COLO829 (cell line): ENCODE measurements at regions not wholly inside any gene's neighbourhood (a gene's known extent, or its start where the extent isn't known, plus 50 kb on each side); places are given as distances from the start of the nearest gene placed in this dataset.

Source experiments
- DNase-seq: peaks from one replicate; pipeline ENCODE4 v3.0.0; 2012; ENCODE audit warnings: low spot score

- no peak for DNase-seq
Observed at GRCh38 chr15:35159170-35159569, 74.1 kb upstream of the NANOGP8 start.

GRCh38 chr15:35151782-35152181 is 66.7 kb upstream of the NANOGP8 start:
- DNase-seq, result no peak

GRCh38 chr15:35151381-35151780 is 66.3 kb upstream of the NANOGP8 start:
- DNase-seq, result no peak

GRCh38 chr15:35150361-35150760 is 65.3 kb upstream of the NANOGP8 start:
- DNase-seq, result no peak

- DNase-seq, result no peak
Observed at GRCh38 chr15:35145336-35145735, 60.2 kb upstream of the NANOGP8 start.

- no peak for DNase-seq
Observed at GRCh38 chr15:35142578-35142977, 57.5 kb upstream of the NANOGP8 start.

GRCh38 chr15:35141743-35142471 is 56.8 kb upstream of the NANOGP8 start:
- peak; percentile 15 for DNase-seq

GRCh38 chr15:35139822-35140221 is 54.7 kb upstream of the NANOGP8 start:
- DNase-seq, result no peak

- no peak for DNase-seq
Observed at GRCh38 chr15:35137190-35137574, 52.1 kb upstream of the NANOGP8 start.

- no peak for DNase-seq
Observed at GRCh38 chr15:35136321-35137189, 51.5 kb upstream of the NANOGP8 start.
